Caco-2 (cell line): ENCODE measurements at regions not wholly inside any gene's neighbourhood (a gene's known extent, or its start where the extent isn't known, plus 50 kb on each side); places are given as distances from the start of the nearest gene placed in this dataset.
A peak's percentile ranks its signal among the peaks of the same experiment; 100 is the strongest.

Source experiments
- BruUV-seq: library from RNA; stranded (reverse); fragments of 400-500 nt; replicated peaks from 2 replicates; lab custom pipeline; 2021; lab: Mats Ljungman, UMichigan
- CTCF ChIA-PET: fragments of 300-600 bp; sonication (Branson Sonifier 250); formaldehyde crosslinking; loops from one replicate; lab custom pipeline; 2022; ENCODE audit warnings: antibody characterized with exemption; lab: Charles Lee
- POLR2A ChIA-PET: fragments of 300-600 bp; sonication (Branson Sonifier 250); formaldehyde crosslinking; loops from one replicate; lab custom pipeline; 2022; ENCODE audit warnings: antibody characterized with exemption; lab: Charles Lee
- DNase-seq, 2 experiments: peaks; one replicate each; pipeline versions ENCODE4 v3.0.0 to v3.0.0-alpha.2; 2020 to 2022
- H3K27me3 ChIP-seq: replicated peaks from 2 replicates; pipeline ENCODE4 v1.6.0; 2011; ENCODE audit warnings: low read length; ENCODE audit not compliant: control insufficient read depth, insufficient read depth
- H3K36me3 ChIP-seq: 2 replicates; pipeline ENCODE4 v1.5.1; 2011; ENCODE audit warnings: low read length; ENCODE audit not compliant: control insufficient read depth, insufficient read depth
- H3K4me1 ChIP-seq: fragments of 250-450 bp; sonication (Bioruptor Pico); 2 replicates; pipeline ENCODE4 v1.5.1; 2020; ENCODE audit warnings: mild to moderate bottlenecking
- H3K4me3 ChIP-seq: 2 replicates; pipeline ENCODE4 v1.5.1; 2011; ENCODE audit warnings: low read depth, mild to moderate bottlenecking, control low read depth, low read length
- H3K9me3 ChIP-seq: fragments of 250-450 bp; sonication (Bioruptor Pico); 2 replicates; pipeline ENCODE4 v1.5.1; 2020; ENCODE audit warnings: mild to moderate bottlenecking, moderate library complexity
- H3K27ac Mint-ChIP-seq: one replicate; pipeline ENCODE4 v1.8.0; 2022; ENCODE audit warnings: mixed read lengths; ENCODE audit not compliant: unreplicated experiment
- H3K27me3 Mint-ChIP-seq: one replicate; pipeline ENCODE4 v1.8.0; 2022; ENCODE audit warnings: mixed read lengths; ENCODE audit not compliant: insufficient read depth, unreplicated experiment
- H3K36me3 Mint-ChIP-seq: one replicate; pipeline ENCODE4 v1.8.0; 2022; ENCODE audit warnings: mild to moderate bottlenecking, mixed read lengths; ENCODE audit not compliant: insufficient read depth, unreplicated experiment
- H3K4me1 Mint-ChIP-seq: one replicate; pipeline ENCODE4 v1.8.0; 2022; ENCODE audit warnings: low read depth, mixed read lengths; ENCODE audit not compliant: unreplicated experiment
- H3K4me3 Mint-ChIP-seq: one replicate; pipeline ENCODE4 v1.8.0; 2022; ENCODE audit warnings: mild to moderate bottlenecking, moderate library complexity, mixed read lengths; ENCODE audit not compliant: unreplicated experiment
- H3K9me3 Mint-ChIP-seq: one replicate; pipeline ENCODE4 v1.8.0; 2022; ENCODE audit warnings: mixed read lengths; ENCODE audit not compliant: unreplicated experiment
- intact Hi-C: fragments of 100-400 bp; cut with micrococcal nuclease; formaldehyde crosslinking; loops from one replicate; pipeline ENCODE4 v1.10.0; 2022; ENCODE audit not compliant: unreplicated experiment
- TF ChIP-seq, protein P1 (sequence below), 2 experiments: fragments of 200-600 bp in 1 of 2; IDR thresholded peaks; 1 replicate in 1 of 2; 2 replicates in 1 of 2; pipeline versions ENCODE4 v1.5.1 to v1.8.0; 2011 to 2022; ENCODE audit warnings: antibody characterized with exemption in 1 of 2, control low read depth in 1 of 2, inconsistent platforms in 1 of 2, low read depth in 1 of 2, low read length in 1 of 2, mild to moderate bottlenecking in 1 of 2, moderate library complexity in 1 of 2; ENCODE audit not compliant: insufficient read depth in 1 of 2, severe bottlenecking in 1 of 2, unreplicated experiment in 1 of 2

GRCh38 chr13:70723732-70724131, 615.5 kb upstream of the KLHL1 start:
- Mint-ChIP-seq H3K27me3 (no peaks in the 10 kb centered on the region), H3K4me3 (no peak overlapping the region), H3K36me3 (no peaks in the 10 kb centered on the region), H3K4me1 (no peaks in the 10 kb centered on the region), H3K27ac (no peak overlapping the region), H3K9me3 (no peaks in the 10 kb centered on the region)
- no peaks in the 10 kb centered on the region for H3K4me1 ChIP-seq
- no peak overlapping the region for H3K4me3 ChIP-seq
- intact Hi-C loops: loop anchor here (1.0 to 2.0 kb wide), 2 partner anchors 119 to 496 kb away; no protein-coding TSS in a partner anchor
- no peaks in the 10 kb centered on the region for H3K27me3 ChIP-seq
- no peaks in the 10 kb centered on the region for H3K9me3 ChIP-seq
- no TSS peak for BruUV-seq
- ChIA-PET POLR2A (no interaction called here), CTCF (no interaction called here)
- TF ChIP-seq, protein P1, sequence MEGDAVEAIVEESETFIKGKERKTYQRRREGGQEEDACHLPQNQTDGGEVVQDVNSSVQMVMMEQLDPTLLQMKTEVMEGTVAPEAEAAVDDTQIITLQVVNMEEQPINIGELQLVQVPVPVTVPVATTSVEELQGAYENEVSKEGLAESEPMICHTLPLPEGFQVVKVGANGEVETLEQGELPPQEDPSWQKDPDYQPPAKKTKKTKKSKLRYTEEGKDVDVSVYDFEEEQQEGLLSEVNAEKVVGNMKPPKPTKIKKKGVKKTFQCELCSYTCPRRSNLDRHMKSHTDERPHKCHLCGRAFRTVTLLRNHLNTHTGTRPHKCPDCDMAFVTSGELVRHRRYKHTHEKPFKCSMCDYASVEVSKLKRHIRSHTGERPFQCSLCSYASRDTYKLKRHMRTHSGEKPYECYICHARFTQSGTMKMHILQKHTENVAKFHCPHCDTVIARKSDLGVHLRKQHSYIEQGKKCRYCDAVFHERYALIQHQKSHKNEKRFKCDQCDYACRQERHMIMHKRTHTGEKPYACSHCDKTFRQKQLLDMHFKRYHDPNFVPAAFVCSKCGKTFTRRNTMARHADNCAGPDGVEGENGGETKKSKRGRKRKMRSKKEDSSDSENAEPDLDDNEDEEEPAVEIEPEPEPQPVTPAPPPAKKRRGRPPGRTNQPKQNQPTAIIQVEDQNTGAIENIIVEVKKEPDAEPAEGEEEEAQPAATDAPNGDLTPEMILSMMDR (IDR thresholded peaks at IDR 0.05; ENCODE audit: insufficient read depth in 1 of 2, low read depth in 1 of 2, low read length in 1 of 2, severe bottlenecking in 1 of 2, unreplicated experiment in 1 of 2): peak; percentile 11 to 20
- no peaks in the 10 kb centered on the region for H3K36me3 ChIP-seq
- DNase-seq: no peak

DNA sequence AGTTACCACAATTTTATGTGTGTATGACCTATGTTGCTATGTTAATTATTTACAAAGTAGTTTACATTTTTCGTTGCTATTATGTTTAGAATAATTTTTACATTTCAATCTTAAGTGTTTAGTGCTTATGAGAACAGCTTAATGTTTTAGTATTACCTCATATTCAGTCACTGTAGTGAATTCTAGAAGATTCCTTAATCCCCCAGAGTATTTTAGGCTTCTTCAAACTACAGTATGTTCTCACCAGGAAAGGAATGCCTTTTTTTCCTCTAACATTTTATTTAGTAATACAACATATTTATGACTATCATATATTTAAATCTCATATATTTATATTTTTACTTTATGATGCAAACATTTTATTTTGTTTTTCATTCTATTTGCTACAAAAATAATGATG, 612.1 kb upstream of the KLHL1 start:
- Histone ChIP-seq H3K9me3 (no peaks in the 10 kb centered on the region), H3K4me3 (no peak overlapping the region), H3K36me3 (no peaks in the 10 kb centered on the region), H3K27me3 (no peaks in the 10 kb centered on the region), H3K4me1 (no peaks in the 10 kb centered on the region)
- H3K27me3 Mint-ChIP-seq: no peaks in the 10 kb centered on the region
- ChIA-PET CTCF (no interaction called here), POLR2A (no interaction called here)
- no peaks in the 10 kb centered on the region for H3K9me3 Mint-ChIP-seq
- no peaks in the 10 kb centered on the region for H3K36me3 Mint-ChIP-seq
- no peaks in the 10 kb centered on the region for H3K4me1 Mint-ChIP-seq
- intact Hi-C loops: no loop called here
- no peak for DNase-seq
- TF ChIP-seq, protein P1 (IDR thresholded peaks at IDR 0.05; ENCODE audit: insufficient read depth in 1 of 2, low read depth in 1 of 2, low read length in 1 of 2, severe bottlenecking in 1 of 2, unreplicated experiment in 1 of 2): no peak
- no peak overlapping the region for H3K4me3 Mint-ChIP-seq
- H3K27ac Mint-ChIP-seq: no peak overlapping the region
- no TSS peak for BruUV-seq

- H3K27ac Mint-ChIP-seq: no peak overlapping the region
- H3K9me3 Mint-ChIP-seq: no peaks in the 10 kb centered on the region
- intact Hi-C loops: no loop called here
- Histone ChIP-seq H3K36me3 (no peaks in the 10 kb centered on the region), H3K27me3 (no peaks in the 10 kb centered on the region), H3K9me3 (no peaks in the 10 kb centered on the region), H3K4me1 (no peaks in the 10 kb centered on the region), H3K4me3 (no peak overlapping the region)
- H3K27me3 Mint-ChIP-seq: no peaks in the 10 kb centered on the region
- no peaks in the 10 kb centered on the region for H3K36me3 Mint-ChIP-seq
- no TSS peak for BruUV-seq
- ChIA-PET CTCF (no interaction called here), POLR2A (no interaction called here)
- TF ChIP-seq, protein P1 (IDR thresholded peaks at IDR 0.05; ENCODE audit: insufficient read depth in 1 of 2, low read depth in 1 of 2, low read length in 1 of 2, severe bottlenecking in 1 of 2, unreplicated experiment in 1 of 2): peak in 1 of 2 experiments; percentile 24
- DNase-seq: no peak
- H3K4me1 Mint-ChIP-seq: no peaks in the 10 kb centered on the region
- no peak overlapping the region for H3K4me3 Mint-ChIP-seq
Measured at GRCh38 chr13:70714993-70715392, 606.7 kb upstream of the KLHL1 start.
